Left ventricle myocardium inferior (tissue), 1 donor: ENCODE measurements at regions not wholly inside any gene's neighbourhood (a gene's known extent, or its start where the extent isn't known, plus 50 kb on each side); places are given as distances from the start of the nearest gene placed in this dataset.

Source experiments
- DNase-seq: peaks from one replicate; pipeline ENCODE4 v3.0.0-alpha.2; 2020
- H3K27ac ChIP-seq: fragments of 200-600 bp; replicated peaks from 2 replicates; pipeline ENCODE4 v1.8.0; 2021
- H3K27me3 ChIP-seq: fragments of 200-600 bp; 2 replicates; pipeline ENCODE4 v1.8.0; 2021; ENCODE audit warnings: low read depth
- H3K36me3 ChIP-seq: fragments of 200-600 bp; 2 replicates; pipeline ENCODE4 v1.8.0; 2021
- H3K4me1 ChIP-seq: fragments of 200-600 bp; 2 replicates; pipeline ENCODE4 v1.8.0; 2021
- H3K4me3 ChIP-seq: fragments of 200-600 bp; 2 replicates; pipeline ENCODE4 v1.8.0; 2021; ENCODE audit warnings: mild to moderate bottlenecking, moderate library complexity
- H3K9me3 ChIP-seq: fragments of 200-600 bp; replicated peaks from 2 replicates; pipeline ENCODE4 v1.8.0; 2021
- intact Hi-C: fragments of 100-400 bp; cut with micrococcal nuclease; formaldehyde crosslinking; loops from one replicate; pipeline ENCODE4 v1.11.0; 2022
- TF ChIP-seq, protein P1 (sequence below): fragments of 200-600 bp; IDR thresholded peaks from 2 replicates; pipeline ENCODE4 v1.8.0; 2021; ENCODE audit warnings: antibody characterized with exemption, mild to moderate bottlenecking, borderline replicate concordance
- donor health status: DM: no; HTN: yes; CAD: no; lungs with severe emphysema.

DNA sequence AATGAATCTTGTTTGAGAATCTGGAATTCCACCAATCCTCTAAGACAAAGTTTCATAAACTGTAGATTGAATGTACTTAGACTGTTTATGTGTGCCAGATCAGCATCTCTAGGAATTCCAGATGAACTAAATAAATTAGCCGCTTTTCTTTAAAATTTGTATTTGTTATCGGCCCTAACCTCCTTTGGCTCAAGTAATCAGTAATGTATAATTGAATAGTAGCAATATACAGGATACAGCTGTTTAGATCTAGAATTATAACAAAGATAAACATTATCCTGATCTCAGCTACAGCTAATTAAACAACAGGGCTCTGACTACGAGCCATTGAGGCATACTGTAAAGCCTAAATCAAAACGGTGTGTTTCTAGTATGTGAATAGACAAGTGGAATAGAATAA is 120.3 kb downstream of the CYB561 start:
- Histone ChIP-seq H3K4me1 (no peaks in the 10 kb centered on the region), H3K27me3 (peaks cover 3% of the 10 kb centered on the region), H3K36me3 (peaks cover 6% of the 10 kb centered on the region), H3K9me3 (no peaks in the 10 kb centered on the region), H3K4me3 (no peak overlapping the region), H3K27ac (no peak overlapping the region)
- TF ChIP-seq, protein P1, sequence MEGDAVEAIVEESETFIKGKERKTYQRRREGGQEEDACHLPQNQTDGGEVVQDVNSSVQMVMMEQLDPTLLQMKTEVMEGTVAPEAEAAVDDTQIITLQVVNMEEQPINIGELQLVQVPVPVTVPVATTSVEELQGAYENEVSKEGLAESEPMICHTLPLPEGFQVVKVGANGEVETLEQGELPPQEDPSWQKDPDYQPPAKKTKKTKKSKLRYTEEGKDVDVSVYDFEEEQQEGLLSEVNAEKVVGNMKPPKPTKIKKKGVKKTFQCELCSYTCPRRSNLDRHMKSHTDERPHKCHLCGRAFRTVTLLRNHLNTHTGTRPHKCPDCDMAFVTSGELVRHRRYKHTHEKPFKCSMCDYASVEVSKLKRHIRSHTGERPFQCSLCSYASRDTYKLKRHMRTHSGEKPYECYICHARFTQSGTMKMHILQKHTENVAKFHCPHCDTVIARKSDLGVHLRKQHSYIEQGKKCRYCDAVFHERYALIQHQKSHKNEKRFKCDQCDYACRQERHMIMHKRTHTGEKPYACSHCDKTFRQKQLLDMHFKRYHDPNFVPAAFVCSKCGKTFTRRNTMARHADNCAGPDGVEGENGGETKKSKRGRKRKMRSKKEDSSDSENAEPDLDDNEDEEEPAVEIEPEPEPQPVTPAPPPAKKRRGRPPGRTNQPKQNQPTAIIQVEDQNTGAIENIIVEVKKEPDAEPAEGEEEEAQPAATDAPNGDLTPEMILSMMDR, result no peak
- DNase-seq, result no peak
- intact Hi-C loops, result no loop called here

DNA sequence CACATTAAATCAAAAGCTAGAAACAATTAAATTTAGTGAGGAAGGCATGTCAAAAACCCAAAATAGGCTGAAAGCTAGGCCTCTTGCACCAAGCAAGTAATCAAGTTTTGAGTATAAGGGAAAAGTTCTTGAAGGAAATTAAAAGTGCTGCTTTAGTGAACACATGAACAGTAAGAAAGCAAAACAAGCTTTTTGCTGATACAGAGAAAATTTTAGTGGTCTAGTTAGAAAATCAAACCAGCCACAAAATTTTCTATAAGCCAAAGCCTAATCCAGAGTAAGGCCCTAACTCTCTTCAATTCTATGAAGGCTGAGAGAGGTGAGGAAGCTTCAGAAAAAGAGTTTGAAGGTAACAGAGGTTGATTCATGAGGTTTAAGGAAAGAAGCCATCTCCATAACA is 116.2 kb downstream of the CYB561 start:
- H3K4me1 ChIP-seq, result no peaks in the 10 kb centered on the region
- no peak overlapping the region for H3K27ac ChIP-seq
- no peak overlapping the region for H3K4me3 ChIP-seq
- TF ChIP-seq, protein P1, result no peak
- intact Hi-C loops, result no loop called here
- no peaks in the 10 kb centered on the region for H3K27me3 ChIP-seq
- no peaks in the 10 kb centered on the region for H3K36me3 ChIP-seq
- DNase-seq, result no peak
- no peaks in the 10 kb centered on the region for H3K9me3 ChIP-seq

DNA sequence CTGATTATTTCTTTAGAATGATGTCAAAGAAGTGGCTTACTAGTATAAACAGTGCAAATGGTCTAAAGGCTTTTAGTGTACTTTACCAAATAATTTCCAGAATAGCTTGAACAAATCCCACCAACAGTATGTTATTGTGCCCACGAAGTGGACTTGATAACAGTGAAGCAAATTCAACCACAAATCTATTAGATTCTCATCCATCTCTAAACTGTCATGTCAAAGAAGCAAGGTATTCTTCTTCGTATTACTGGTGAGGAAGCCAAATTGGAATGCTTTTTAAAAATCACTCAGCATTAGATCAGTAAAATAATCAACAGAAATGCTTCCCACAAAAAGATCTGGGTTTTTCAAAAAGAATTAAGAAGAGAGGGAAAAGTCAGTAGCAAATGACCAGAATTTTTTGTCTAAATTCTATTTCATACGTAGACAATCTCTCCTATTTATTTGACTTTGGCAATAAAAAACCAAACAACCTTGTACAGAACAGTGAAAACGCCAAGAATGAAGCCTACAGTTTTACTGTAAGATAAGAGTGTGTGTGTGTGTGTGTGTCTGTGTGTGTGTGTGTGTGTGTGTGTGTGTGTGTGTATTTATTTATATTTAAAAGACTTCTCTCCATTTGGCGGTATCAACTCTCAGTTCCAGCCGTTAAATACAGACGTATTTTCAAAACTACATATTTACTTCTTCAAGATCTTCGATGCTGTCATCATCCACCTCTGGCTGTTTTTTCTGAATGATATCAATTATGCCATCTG is 114.6 kb downstream of the CYB561 start:
- Histone ChIP-seq H3K27ac (no peak overlapping the region), H3K4me1 (no peaks in the 10 kb centered on the region), H3K9me3 (no peaks in the 10 kb centered on the region), H3K36me3 (no peaks in the 10 kb centered on the region), H3K4me3 (no peak overlapping the region), H3K27me3 (no peaks in the 10 kb centered on the region)
- intact Hi-C loops, result no loop called here
- no peak for DNase-seq
- TF ChIP-seq, protein P1, result no peak

DNA sequence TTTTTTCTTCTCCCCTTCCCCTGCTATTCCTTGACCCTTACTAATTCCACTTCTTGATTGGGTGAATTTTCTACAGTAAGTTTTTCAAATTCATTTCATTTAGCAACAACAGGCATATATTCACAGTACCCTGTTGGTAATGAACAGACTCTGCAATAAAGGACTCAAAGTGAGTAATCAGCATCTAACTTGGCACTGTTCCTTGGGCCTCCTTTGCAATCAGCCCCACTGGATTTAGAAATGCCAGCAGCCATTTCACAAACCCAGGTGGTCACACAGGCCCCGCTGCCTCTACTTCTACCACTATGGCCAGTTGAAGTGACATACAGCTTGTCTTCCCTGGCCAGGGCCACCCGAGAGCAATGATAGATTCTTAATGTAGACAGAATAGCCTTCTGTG is 113.8 kb downstream of the CYB561 start:
- Histone ChIP-seq H3K27me3 (no peaks in the 10 kb centered on the region), H3K9me3 (no peaks in the 10 kb centered on the region), H3K27ac (no peak overlapping the region), H3K4me1 (no peaks in the 10 kb centered on the region), H3K36me3 (no peaks in the 10 kb centered on the region), H3K4me3 (no peak overlapping the region)
- intact Hi-C loops, result no loop called here
- no peak for DNase-seq
- TF ChIP-seq, protein P1, result no peak

DNA sequence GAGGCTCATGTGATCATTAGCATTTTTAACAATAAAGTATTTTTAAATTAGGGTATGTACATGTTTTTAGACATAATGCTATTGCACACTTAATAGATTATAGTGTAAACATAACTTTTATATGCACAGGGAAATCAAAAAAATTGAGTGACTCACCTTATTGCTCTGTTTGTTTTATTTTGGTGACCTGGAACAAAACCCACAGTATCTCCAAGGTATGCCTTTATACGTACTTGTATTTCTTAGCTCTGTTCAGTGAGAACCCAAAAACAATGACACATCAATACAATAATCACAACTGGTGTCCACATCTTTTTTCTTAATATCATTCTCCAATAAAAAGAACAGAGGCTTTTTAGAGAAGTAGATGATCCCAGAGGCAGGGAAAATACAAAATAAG is 112.2 kb downstream of the CYB561 start:
- no peaks in the 10 kb centered on the region for H3K36me3 ChIP-seq
- no peak overlapping the region for H3K4me3 ChIP-seq
- H3K4me1 ChIP-seq, result no peaks in the 10 kb centered on the region
- no peak overlapping the region for H3K27ac ChIP-seq
- TF ChIP-seq, protein P1, result no peak
- DNase-seq, result no peak
- intact Hi-C loops, result no loop called here
- H3K27me3 ChIP-seq, result no peaks in the 10 kb centered on the region
- H3K9me3 ChIP-seq, result no peaks in the 10 kb centered on the region
